ENCODE measurements at regions not wholly inside any gene's neighbourhood (a gene's known extent, or its start where the extent isn't known, plus 50 kb on each side); places are given as distances from the start of the nearest gene placed in this dataset.

DNA sequence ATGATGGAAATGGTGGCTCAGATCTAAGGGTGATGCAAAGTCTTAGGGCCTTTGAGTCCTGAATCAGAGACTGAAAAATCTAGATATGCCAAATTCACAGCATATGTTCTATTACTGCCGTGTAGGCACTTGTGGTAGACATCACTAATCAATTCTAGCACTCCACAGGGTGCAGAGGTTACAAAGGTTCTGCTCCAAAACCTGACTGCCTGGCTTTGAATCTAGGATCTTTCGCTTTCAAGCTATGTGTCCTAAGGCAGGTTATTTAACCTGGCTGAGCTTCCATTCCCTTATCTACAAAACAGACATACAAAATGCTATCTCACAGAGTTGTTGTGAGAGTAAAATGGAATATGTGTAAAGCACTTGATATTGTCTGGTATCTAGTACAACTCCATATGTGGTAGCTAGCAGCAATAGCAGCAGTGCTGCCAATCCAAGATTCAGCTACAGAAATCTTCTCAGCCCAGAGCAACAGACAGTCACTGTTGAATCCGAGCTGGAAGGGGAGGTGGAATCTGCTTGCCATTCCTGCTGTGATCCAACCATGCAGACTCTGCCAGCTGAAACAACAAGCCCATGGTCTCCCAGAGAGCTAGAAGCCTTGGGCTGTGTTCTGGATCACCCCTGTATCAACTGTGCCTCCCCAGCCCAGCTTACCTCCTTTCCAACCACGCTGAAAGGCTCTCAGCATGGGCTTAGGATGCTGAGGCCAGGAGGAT, 206.9 kb downstream of the TFAP2C start:
- DNase-seq (ENCODE audit: low read depth): no peak

DNA sequence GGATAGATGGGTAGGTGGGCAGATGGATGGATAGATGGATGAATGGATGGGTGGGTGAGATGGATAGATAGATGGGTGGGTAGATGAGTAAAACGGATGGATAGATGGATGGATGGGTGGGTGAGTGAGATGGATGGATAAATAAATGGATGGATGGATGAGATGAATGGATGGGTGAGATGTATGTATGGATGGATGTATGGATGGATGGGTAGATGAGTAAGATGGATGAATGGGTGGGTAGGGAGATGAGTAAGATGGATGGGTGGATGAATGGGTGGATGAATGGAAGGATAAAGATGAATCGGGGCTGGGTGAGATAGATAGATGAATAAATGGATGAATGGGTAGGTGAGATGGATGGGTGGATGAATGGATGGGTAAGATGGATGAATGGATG, 210.1 kb downstream of the TFAP2C start:
- no peak for DNase-seq (ENCODE audit: low read depth)

- no peak for DNase-seq (ENCODE audit: low read depth)
These were observed 210.7 kb downstream of the TFAP2C start for GRCh38 chr20:56839786-56840185.

DNA sequence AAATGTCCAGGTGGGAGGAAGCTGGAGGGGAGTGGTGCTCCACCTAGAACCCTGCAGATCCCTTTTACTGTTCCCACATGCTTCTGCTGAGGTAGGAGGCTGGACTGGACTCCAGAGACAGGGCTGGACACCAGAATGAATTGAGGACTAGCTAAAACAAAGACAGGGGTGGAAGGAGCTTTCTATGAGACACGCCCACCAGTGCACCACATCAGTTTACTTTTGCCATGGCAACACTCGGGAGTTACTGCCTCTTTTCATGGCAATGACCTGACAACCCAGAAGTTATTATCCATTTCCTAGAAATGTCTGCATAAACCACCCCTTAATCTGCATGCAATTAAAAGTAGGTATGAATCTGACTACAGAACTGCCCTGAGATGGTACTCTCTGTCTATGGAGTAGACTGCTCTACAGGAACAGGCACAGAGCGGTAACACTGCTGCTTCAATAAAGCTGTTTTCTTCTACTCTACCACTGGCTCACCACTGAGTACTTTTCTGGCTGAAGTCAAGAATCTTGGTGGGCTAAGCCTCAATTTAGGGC, 211.7 kb downstream of the TFAP2C start:
- no peak for DNase-seq (ENCODE audit: low read depth)

DNA sequence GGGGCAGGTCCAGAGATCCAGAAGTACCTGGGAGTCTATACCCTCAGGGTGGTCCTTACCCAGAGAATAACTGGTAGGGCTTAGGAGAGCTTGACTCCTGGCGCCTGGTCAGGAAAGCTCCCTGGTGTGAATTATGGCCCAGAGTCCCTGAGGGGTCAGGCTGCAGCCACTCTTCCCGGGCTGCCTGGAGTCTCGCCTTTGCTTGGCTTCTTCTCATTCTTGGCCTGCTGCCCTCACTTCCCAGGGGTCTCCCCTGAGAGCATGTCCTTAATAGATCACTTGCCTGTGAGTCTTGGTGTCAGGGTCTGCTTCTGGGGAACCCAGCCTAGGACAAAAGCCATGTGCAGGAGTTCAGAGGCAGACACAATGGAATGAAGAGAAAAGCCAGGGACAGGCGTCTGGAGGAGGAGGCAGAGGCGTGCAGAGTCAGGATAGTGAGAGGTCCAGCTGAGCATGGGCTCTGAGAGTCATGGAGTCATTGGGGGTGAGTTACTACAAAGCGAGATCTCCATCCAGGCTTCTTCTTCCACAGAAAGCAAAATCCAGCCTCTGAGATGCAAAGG, 212.3 kb downstream of the TFAP2C start:
- DNase-seq (ENCODE audit: low read depth): no peak

DNA sequence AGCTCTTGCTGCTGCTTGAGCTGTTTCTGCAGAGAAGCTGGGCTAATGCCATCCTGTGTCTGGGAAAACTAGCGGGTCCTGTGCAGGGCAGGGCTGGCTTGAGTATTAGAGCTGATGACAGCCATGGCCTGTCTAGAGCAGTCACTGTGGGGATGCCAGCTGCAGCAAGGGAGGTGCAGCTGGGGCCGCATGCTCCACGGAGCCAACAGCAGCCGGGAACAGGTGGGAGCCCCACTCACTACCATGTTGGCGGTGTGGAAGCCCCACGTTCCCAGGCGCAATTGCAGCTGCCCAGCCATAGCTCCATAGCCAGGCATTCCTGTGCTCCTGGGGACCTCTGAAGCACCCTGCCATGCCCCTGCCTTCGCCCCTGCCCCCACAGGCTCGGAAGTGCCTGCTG, 212.9 kb downstream of the TFAP2C start:
- no peak for DNase-seq (ENCODE audit: low read depth)

DNA sequence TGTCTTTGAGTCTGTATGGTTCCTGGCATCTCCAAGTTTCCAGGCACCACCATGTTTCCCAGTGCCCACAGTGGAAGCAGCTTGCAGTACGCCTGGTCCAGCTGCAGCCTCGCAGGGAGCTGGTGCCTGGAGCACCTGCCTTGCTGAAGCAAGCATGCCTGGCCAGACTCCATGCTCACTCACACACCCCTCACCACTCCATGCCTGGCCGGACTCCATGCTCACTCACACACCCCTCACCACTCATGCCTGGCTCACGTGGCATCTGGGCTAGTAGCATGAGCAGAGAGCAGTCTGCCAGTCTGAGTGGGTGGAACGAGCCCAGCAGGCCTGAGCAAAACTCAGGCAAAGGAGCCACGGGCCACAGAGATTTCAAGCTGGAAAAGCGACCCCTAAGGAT, 214.3 kb downstream of the TFAP2C start:
- no peak for DNase-seq (ENCODE audit: low read depth)

- DNase-seq (ENCODE audit: low read depth): no peak
These were observed 214.7 kb downstream of the TFAP2C start for GRCh38 chr20:56843817-56844216.

- no peak for DNase-seq (ENCODE audit: low read depth)
These were observed 216.5 kb downstream of the TFAP2C start for GRCh38 chr20:56845546-56846086.

DNA sequence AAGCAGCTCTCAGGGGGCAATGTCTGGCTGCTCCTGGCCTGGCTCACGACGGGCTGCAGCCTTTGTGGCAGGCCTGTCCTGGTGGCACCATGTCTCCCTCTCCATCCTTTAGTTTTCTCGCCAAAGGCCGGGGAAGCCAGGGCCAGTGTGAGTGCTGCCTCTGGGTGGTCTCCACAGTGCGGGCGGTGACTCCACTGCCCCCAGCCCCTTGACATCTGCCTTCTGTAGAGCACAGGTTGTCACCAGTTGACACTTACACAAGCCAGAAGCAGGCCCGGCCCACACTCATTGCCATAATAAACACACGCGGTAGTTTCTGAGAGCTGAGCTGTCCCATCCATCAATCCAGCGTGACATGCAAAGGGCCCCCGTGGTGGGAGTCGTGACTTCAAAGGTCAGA, 219.5 kb downstream of the TFAP2C start:
- DNase-seq (ENCODE audit: low read depth): no peak

DNA sequence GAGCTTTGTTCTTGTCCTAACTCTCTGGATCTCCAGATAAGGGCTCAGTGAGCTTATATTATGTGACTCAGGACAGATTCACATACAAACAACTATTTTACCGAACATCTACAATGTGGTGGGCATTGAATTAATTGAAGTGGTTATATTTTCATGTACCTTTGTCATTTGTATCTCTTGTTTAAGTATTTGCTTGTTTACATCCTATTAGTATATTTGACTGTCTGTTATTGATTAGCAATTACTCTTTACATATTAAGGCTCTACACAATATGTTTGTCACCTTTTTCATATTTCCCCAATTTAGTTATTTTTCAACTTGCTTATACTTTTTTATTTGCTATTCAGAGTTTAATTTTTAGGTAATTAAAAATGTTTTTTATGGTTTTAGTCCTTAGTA, 222.4 kb downstream of the TFAP2C start:
- DNase-seq (ENCODE audit: low read depth): no peak

- DNase-seq (ENCODE audit: low read depth): no peak
These were observed 226.6 kb downstream of the TFAP2C start for GRCh38 chr20:56855708-56856107.

- DNase-seq (ENCODE audit: low read depth): no peak
These were observed 228.8 kb downstream of the TFAP2C start for GRCh38 chr20:56857950-56858349.

- DNase-seq (ENCODE audit: low read depth): no peak
These were observed 230.1 kb downstream of the TFAP2C start for GRCh38 chr20:56859039-56859800.

DNA sequence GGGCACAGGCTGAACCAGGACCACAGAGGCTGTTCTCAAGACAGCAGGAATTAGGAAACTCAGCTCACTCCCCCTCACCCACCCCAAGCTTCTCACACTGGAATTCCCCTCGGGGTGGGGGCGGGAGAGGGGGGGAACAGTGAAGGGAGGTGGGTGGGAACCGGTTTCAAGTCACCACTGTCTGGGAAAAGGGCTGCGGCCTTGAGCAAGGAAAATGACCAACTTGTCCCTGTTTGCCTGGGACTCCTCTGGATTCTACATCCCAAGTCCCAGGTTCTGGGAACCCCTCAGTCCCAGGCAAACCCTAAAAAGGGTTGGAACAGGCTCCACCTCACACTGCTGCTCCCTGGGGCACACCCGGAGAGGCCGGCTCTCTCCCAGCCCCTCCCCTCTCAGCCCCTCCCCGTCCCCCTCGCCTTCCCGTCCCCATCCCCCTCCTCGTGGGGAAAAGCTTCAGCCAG, 230.7 kb downstream of the TFAP2C start:
- no peak for DNase-seq (ENCODE audit: low read depth)

GRCh38 chr20:56860413-56860812, 231.3 kb downstream of the TFAP2C start:
- no peak for DNase-seq (ENCODE audit: low read depth)

DNA sequence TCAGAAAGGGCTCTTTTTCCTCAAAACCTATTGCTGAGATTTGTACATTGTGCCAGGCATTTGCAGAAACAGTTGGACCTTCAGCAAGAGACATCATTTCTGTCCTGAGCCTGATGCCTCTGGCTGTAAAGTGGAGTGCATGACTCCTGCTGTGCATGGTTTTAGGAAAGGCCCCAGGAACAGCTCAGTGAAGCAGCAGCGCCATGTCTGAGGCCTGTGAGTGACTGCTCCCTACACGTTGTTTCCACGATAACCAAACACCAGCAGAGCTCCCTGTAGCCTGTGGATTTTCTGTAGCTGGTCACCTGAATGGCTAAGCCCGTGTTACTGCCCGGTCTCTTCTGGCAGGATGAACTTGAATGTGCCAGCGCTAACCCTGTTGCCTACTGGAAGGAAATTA, 232.5 kb downstream of the TFAP2C start:
- no peak for DNase-seq (ENCODE audit: low read depth)

DNA sequence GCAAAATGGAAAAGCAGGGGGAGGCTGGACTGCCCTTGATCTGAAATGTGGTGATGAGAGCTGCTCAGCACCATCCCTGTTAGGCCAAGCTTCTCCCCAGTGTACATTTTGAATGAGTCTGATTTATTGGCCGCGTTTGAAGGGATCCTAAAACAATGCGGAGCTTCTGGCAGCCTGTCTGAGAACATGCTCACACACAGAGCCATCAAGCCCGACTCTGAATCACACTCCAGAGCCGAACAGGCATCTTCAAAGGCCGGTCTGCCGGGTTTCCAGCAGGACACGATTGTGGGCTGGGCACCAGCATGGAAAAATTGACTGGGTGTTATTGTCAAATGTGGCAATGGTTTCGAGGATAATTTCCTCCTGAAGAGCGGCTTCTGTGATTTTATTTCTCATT, 235.9 kb downstream of the TFAP2C start:
- no peak for DNase-seq (ENCODE audit: low read depth)

DNA sequence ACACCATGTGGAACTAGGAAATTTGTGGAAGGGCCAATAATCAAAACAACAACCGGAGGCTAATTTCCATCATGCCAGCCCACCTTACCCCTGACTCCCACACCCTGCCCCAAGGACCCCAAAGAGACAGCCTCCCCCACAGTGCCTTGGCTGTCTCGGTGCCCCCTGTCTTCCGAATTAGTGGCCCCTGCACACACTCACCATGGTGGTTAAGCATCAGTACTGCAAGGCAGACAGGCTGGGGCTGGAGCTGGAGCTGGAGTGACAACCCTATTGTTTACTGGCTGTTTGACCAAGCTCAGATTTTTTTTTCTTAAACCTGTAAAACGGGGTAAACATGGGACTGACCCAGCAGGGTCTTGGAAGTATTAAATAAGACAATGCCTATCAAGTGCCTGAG, 238.0 kb downstream of the TFAP2C start:
- DNase-seq (ENCODE audit: low read depth): no peak

DNA sequence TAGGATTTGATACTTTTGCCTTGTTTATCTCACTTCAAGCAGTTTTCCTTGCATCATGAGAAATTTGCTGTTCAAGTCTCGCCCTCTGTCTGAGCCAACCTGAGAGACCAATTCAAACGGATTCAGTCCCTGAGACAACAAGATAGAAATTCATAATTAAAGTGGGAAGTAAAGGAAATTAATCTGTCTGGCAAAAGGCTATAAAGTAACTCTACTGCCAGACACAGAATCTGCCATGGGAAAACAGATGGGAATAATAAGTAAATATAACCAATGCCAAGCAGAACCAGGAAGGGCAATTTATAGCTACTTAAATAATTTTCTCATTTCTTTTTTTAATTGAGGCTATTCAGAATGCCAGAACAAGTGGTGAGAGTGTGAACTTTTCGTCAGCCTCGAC, 239.6 kb downstream of the TFAP2C start:
- DNase-seq (ENCODE audit: low read depth): no peak

GRCh38 chr20:56870271-56870670, 241.2 kb downstream of the TFAP2C start:
- no peak for DNase-seq (ENCODE audit: low read depth)

GRCh38 chr20:56871691-56872090, 242.6 kb downstream of the TFAP2C start:
- no peak for DNase-seq (ENCODE audit: low read depth)
